AG10803 (cell line): ENCODE measurements at regions not wholly inside any gene's neighbourhood (a gene's known extent, or its start where the extent isn't known, plus 50 kb on each side); places are given as distances from the start of the nearest gene placed in this dataset.

Experiments used
- DNase-seq: peaks from one replicate; pipeline ENCODE4 v3.0.0; 2010; ENCODE audit warnings: low read depth
- H3K4me3 ChIP-seq: 2 replicates; pipeline ENCODE4 v1.5.1; 2011; ENCODE audit warnings: mild to moderate bottlenecking, low read length, control low read depth
- CTCF ChIP-seq: conservative IDR thresholded peaks from 2 replicates; pipeline ENCODE4 v1.5.1; 2011; ENCODE audit warnings: mild to moderate bottlenecking, low read length, control low read depth, inconsistent platforms

- DNase-seq: no peak
- H3K4me3 ChIP-seq: no peak overlapping the region
- TF ChIP-seq CTCF: no peak
Observed at GRCh38 chr5:128749136-128749898, 211.3 kb upstream of the FBN2 start.

GRCh38 chr5:128750155-128750554 is 212.1 kb upstream of the FBN2 start:
- TF ChIP-seq CTCF: no peak
- no peak for DNase-seq
- no peak overlapping the region for H3K4me3 ChIP-seq

GRCh38 chr5:128757196-128757959 is 207.9 kb upstream of the SLC27A6 start:
- TF ChIP-seq CTCF: no peak
- H3K4me3 ChIP-seq: no peak overlapping the region
- no peak for DNase-seq

- DNase-seq: no peak
- H3K4me3 ChIP-seq: no peak overlapping the region
- no peak for TF ChIP-seq CTCF
Observed at GRCh38 chr5:128762661-128763306, 202.5 kb upstream of the SLC27A6 start.

DNA sequence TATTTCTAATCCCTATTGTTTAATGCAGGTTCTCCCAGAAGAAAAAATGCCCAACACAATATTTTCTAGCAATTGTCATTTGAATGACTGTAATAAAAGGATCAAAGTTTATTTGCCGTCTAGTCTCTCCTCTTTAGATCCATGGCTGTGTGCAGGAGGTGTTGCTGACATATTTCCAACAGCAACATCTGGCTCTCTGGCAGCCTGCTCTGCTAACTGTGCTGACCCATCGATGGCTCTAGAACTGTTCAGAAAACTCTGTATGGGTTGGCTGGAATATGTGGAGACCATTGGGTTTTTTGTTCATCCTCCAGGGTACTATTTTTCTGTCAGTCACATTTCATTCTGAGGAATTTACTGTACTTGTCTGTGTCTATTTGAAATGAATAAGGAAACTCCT is 202.0 kb upstream of the SLC27A6 start:
- DNase-seq: no peak
- no peak overlapping the region for H3K4me3 ChIP-seq

GRCh38 chr5:128764601-128765310 is 200.5 kb upstream of the SLC27A6 start:
- DNase-seq: no peak
- TF ChIP-seq CTCF: no peak
- H3K4me3 ChIP-seq: no peak overlapping the region

More for the DNA sequence above, 202.0 kb upstream of the SLC27A6 start:
- TF ChIP-seq CTCF: no peak
